ENCODE measurements at regions not wholly inside any gene's neighbourhood (a gene's known extent, or its start where the extent isn't known, plus 50 kb on each side); places are given as distances from the start of the nearest gene placed in this dataset.
A peak's percentile ranks its signal among the peaks of the same experiment; 100 is the strongest.

GRCh38 chr5:104178829-104179456 is 616.4 kb upstream of the NUDT12 start:
- H3K4me3 ChIP-seq (ENCODE audit: low read depth, low read length), result no peak overlapping the region
- peak; percentile 75 for TF ChIP-seq CTCF (conservative IDR thresholded peaks at IDR 0.05; ENCODE audit: low read depth, low read length)
- peak; percentile 80 for DNase-seq (ENCODE audit: low read depth)

- no peak for TF ChIP-seq CTCF (conservative IDR thresholded peaks at IDR 0.05; ENCODE audit: low read depth, low read length)
- no peak for DNase-seq (ENCODE audit: low read depth)
- no peak overlapping the region for H3K4me3 ChIP-seq (ENCODE audit: low read depth, low read length)
Measured at GRCh38 chr5:104178066-104178465, 615.5 kb upstream of the NUDT12 start.

- TF ChIP-seq CTCF (conservative IDR thresholded peaks at IDR 0.05; ENCODE audit: low read depth, low read length), result no peak
- H3K4me3 ChIP-seq (ENCODE audit: low read depth, low read length), result no peak overlapping the region
- DNase-seq (ENCODE audit: low read depth), result no peak
Measured at GRCh38 chr5:104177651-104178050, 615.1 kb upstream of the NUDT12 start.

- no peak for DNase-seq (ENCODE audit: low read depth)
- H3K4me3 ChIP-seq (ENCODE audit: low read depth, low read length), result no peak overlapping the region
- TF ChIP-seq CTCF (conservative IDR thresholded peaks at IDR 0.05; ENCODE audit: low read depth, low read length), result no peak
Measured at GRCh38 chr5:104172976-104173375, 610.4 kb upstream of the NUDT12 start.

- no peak for TF ChIP-seq CTCF (conservative IDR thresholded peaks at IDR 0.05; ENCODE audit: low read depth, low read length)
- H3K4me3 ChIP-seq (ENCODE audit: low read depth, low read length), result no peak overlapping the region
- no peak for DNase-seq (ENCODE audit: low read depth)
Measured at GRCh38 chr5:104171958-104172690, 609.5 kb upstream of the NUDT12 start.

GRCh38 chr5:104170926-104171325 is 608.3 kb upstream of the NUDT12 start:
- DNase-seq (ENCODE audit: low read depth), result peak; percentile 42
- no peak overlapping the region for H3K4me3 ChIP-seq (ENCODE audit: low read depth, low read length)
- TF ChIP-seq CTCF (conservative IDR thresholded peaks at IDR 0.05; ENCODE audit: low read depth, low read length), result no peak

GRCh38 chr5:104146652-104147051 is 584.1 kb upstream of the NUDT12 start:
- DNase-seq (ENCODE audit: low read depth), result peak; percentile 24
- TF ChIP-seq CTCF (conservative IDR thresholded peaks at IDR 0.05; ENCODE audit: low read depth, low read length), result no peak
- no peak overlapping the region for H3K4me3 ChIP-seq (ENCODE audit: low read depth, low read length)

All from choroid plexus epithelial cell (primary cell).